GM18511 (cell line): ENCODE measurements at regions not wholly inside any gene's neighbourhood (a gene's known extent, or its start where the extent isn't known, plus 50 kb on each side); places are given as distances from the start of the nearest gene placed in this dataset.
A peak's percentile ranks its signal among the peaks of the same experiment; 100 is the strongest.

Experiments
- ATAC-seq: cut with Tn5 transposase; IDR thresholded peaks from one replicate; pipeline ENCODE4 v1.9.1; 2021; ENCODE audit warnings: mild to moderate bottlenecking, moderate library complexity; ENCODE audit not compliant: unreplicated experiment

GRCh38 chr18:54100920-54101470, 123.5 kb downstream of the MBD2 start:
- no peak for ATAC-seq

- no peak for ATAC-seq
Observed at GRCh38 chr18:54100466-54100865, 124.0 kb downstream of the MBD2 start.

GRCh38 chr18:54094474-54094873, 130.0 kb downstream of the MBD2 start:
- no peak for ATAC-seq

GRCh38 chr18:54090856-54091255, 133.6 kb downstream of the MBD2 start:
- ATAC-seq: no peak

- ATAC-seq: no peak
Observed at GRCh38 chr18:54089749-54090459, 134.6 kb downstream of the MBD2 start.

GRCh38 chr18:54086863-54087262, 137.6 kb downstream of the MBD2 start:
- ATAC-seq: peak; percentile 40

GRCh38 chr18:54086046-54086802, 138.2 kb downstream of the MBD2 start:
- ATAC-seq: peak; percentile 91

GRCh38 chr18:54080858-54081257, 143.6 kb downstream of the MBD2 start:
- no peak for ATAC-seq

GRCh38 chr18:54076166-54076565, 148.3 kb downstream of the MBD2 start:
- ATAC-seq: no peak

- ATAC-seq: no peak
Observed at GRCh38 chr18:54075689-54076088, 148.8 kb downstream of the MBD2 start.

- no peak for ATAC-seq
Observed at GRCh38 chr18:54069729-54070128, 154.7 kb downstream of the MBD2 start.

- ATAC-seq: no peak
Observed at GRCh38 chr18:54060343-54061005, 164.0 kb downstream of the MBD2 start.

GRCh38 chr18:54052732-54053429, 171.6 kb downstream of the MBD2 start:
- ATAC-seq: no peak

GRCh38 chr18:54052259-54052658, 172.2 kb downstream of the MBD2 start:
- no peak for ATAC-seq

- ATAC-seq: no peak
Observed at GRCh38 chr18:54043484-54044251, 180.8 kb downstream of the MBD2 start.

GRCh38 chr18:54035927-54036326, 188.5 kb downstream of the MBD2 start:
- ATAC-seq: no peak

GRCh38 chr18:54033052-54033451, 191.4 kb downstream of the MBD2 start:
- ATAC-seq: no peak

- no peak for ATAC-seq
Observed at GRCh38 chr18:54032412-54032811, 192.1 kb downstream of the MBD2 start.

- ATAC-seq: no peak
Observed at GRCh38 chr18:54031243-54031642, 193.2 kb downstream of the MBD2 start.

- no peak for ATAC-seq
Observed at GRCh38 chr18:54030434-54030833, 194.0 kb downstream of the MBD2 start.
